H9 (cell line): ENCODE measurements at regions not wholly inside any gene's neighbourhood (a gene's known extent, or its start where the extent isn't known, plus 50 kb on each side); places are given as distances from the start of the nearest gene placed in this dataset.

Source experiments
- DNase-seq: peaks from one replicate; pipeline ENCODE4 v3.0.0-alpha.2; 2017
- H2AFZ ChIP-seq: one replicate; pipeline ENCODE4 v1.6.1; 2013; ENCODE audit warnings: mild to moderate bottlenecking, low read length, control low read depth, moderate library complexity
- H2AK5ac ChIP-seq: 2 replicates; pipeline ENCODE4 v1.6.1; 2013; ENCODE audit warnings: low read length, control low read depth, mixed read lengths; ENCODE audit not compliant: insufficient read length
- H2BK120ac ChIP-seq: one replicate; pipeline ENCODE4 v1.6.1; 2013; ENCODE audit warnings: low read depth, mild to moderate bottlenecking, low read length, control low read depth, inconsistent platforms; ENCODE audit not compliant: poor library complexity, severe bottlenecking
- H2BK12ac ChIP-seq: 2 replicates; pipeline ENCODE4 v1.6.1; 2013; ENCODE audit warnings: low read length, control low read depth, mixed read lengths, low read depth; ENCODE audit not compliant: insufficient read length
- H2BK15ac ChIP-seq: 2 replicates; pipeline ENCODE4 v1.6.1; 2013; ENCODE audit warnings: low read depth, low read length, control low read depth
- H2BK20ac ChIP-seq: one replicate; pipeline ENCODE4 v1.6.1; 2013; ENCODE audit warnings: low read depth, mild to moderate bottlenecking, low read length, control low read depth, inconsistent platforms; ENCODE audit not compliant: poor library complexity, severe bottlenecking
- H2BK5ac ChIP-seq: 2 replicates; pipeline ENCODE4 v1.6.1; 2013; ENCODE audit warnings: low read length, control low read depth, mixed read lengths; ENCODE audit not compliant: insufficient read length
- H3K14ac ChIP-seq: 2 replicates; pipeline ENCODE4 v1.6.1; 2013; ENCODE audit warnings: low read length, control low read depth; ENCODE audit not compliant: insufficient read depth
- H3K18ac ChIP-seq: 2 replicates; pipeline ENCODE4 v1.6.1; 2013; ENCODE audit warnings: low read depth, mild to moderate bottlenecking, mixed read lengths, low read length, control low read depth; ENCODE audit not compliant: insufficient read length
- H3K23ac ChIP-seq: 2 replicates; pipeline ENCODE4 v1.6.1; 2013; ENCODE audit warnings: low read length, control low read depth, mixed read lengths, low read depth; ENCODE audit not compliant: insufficient read length
- H3K23me2 ChIP-seq: 2 replicates; pipeline ENCODE4 v1.6.1; 2013; ENCODE audit warnings: low read depth, mild to moderate bottlenecking, mixed read lengths, low read length, control low read depth; ENCODE audit not compliant: insufficient read length, poor library complexity, severe bottlenecking
- H3K27ac ChIP-seq: 2 replicates; pipeline ENCODE4 v1.5.1; 2013; ENCODE audit warnings: low read length, control low read depth, mixed read lengths, low read depth; ENCODE audit not compliant: insufficient read length
- H3K27me3 ChIP-seq: 2 replicates; pipeline ENCODE4 v1.6.1; 2013; ENCODE audit warnings: low read length, control low read depth, inconsistent platforms; ENCODE audit not compliant: insufficient read depth
- H3K4ac ChIP-seq: 2 replicates; pipeline ENCODE4 v1.6.1; 2013; ENCODE audit warnings: low read depth, mild to moderate bottlenecking, control low read depth, inconsistent platforms, low read length, moderate library complexity
- H3K4me1 ChIP-seq: 2 replicates; pipeline ENCODE4 v1.6.1; 2013; ENCODE audit warnings: low read length, control low read depth, inconsistent platforms; ENCODE audit not compliant: insufficient read depth
- H3K4me2 ChIP-seq: 2 replicates; pipeline ENCODE4 v1.6.1; 2013; ENCODE audit warnings: low read length, control low read depth, mixed read lengths; ENCODE audit not compliant: insufficient read length, insufficient read depth
- H3K56ac ChIP-seq: 2 replicates; pipeline ENCODE4 v1.6.1; 2013; ENCODE audit warnings: low read depth, mild to moderate bottlenecking, mixed read lengths, low read length, control low read depth; ENCODE audit not compliant: insufficient read length
- H3K79me1 ChIP-seq: 2 replicates; pipeline ENCODE4 v1.6.1; 2013; ENCODE audit warnings: low read depth, mild to moderate bottlenecking, moderate library complexity, low read length, control low read depth, inconsistent platforms; ENCODE audit not compliant: insufficient read depth, poor library complexity, severe bottlenecking
- H3K79me2 ChIP-seq: 2 replicates; pipeline ENCODE4 v1.6.1; 2013; ENCODE audit warnings: low read length, control low read depth, inconsistent platforms; ENCODE audit not compliant: insufficient read depth
- H3K9ac ChIP-seq: 2 replicates; pipeline ENCODE4 v1.6.1; 2013; ENCODE audit warnings: low read length, control low read depth, mixed read lengths; ENCODE audit not compliant: insufficient read length; ENCODE audit errors: extremely low read depth
- H3K9me3 ChIP-seq: one replicate; pipeline ENCODE4 v1.6.1; 2013; ENCODE audit warnings: low read depth, low read length, inconsistent platforms; ENCODE audit not compliant: control insufficient read depth
- H3T11ph ChIP-seq: one replicate; pipeline ENCODE4 v1.6.1; 2013; ENCODE audit warnings: mild to moderate bottlenecking, low read length, control low read depth, inconsistent platforms
- H4K20me1 ChIP-seq: one replicate; pipeline ENCODE4 v1.6.1; 2013; ENCODE audit not compliant: control insufficient read depth, insufficient read length, insufficient read depth
- H4K5ac ChIP-seq: 2 replicates; pipeline ENCODE4 v1.6.1; 2013; ENCODE audit warnings: low read depth, mild to moderate bottlenecking, mixed read lengths, low read length, control low read depth; ENCODE audit not compliant: insufficient read length
- H4K8ac ChIP-seq: replicated peaks from 2 replicates; pipeline ENCODE4 v1.6.1; 2013; ENCODE audit warnings: low read length, control low read depth, mixed read lengths, low read depth; ENCODE audit not compliant: insufficient read length
- H4K91ac ChIP-seq: 2 replicates; pipeline ENCODE4 v1.6.1; 2013; ENCODE audit warnings: low read depth, mild to moderate bottlenecking, moderate library complexity, mixed read lengths, low read length, control low read depth; ENCODE audit not compliant: insufficient read length
- H3K27ac Mint-ChIP-seq, 3 experiments: 2 replicates in 2 of 3; 3 replicates in 1 of 3; pipeline ENCODE4 v1.8.0; 2020 to 2021; ENCODE audit warnings: mixed read lengths in 3 of 3, mild to moderate bottlenecking in 1 of 3, moderate library complexity in 1 of 3
- H3K27me3 Mint-ChIP-seq: 2 replicates; pipeline ENCODE4 v1.8.0; 2021; ENCODE audit warnings: low read depth, mild to moderate bottlenecking, moderate library complexity, mixed read lengths
- H3K36me3 Mint-ChIP-seq, 3 experiments: 2 replicates in 2 of 3; 3 replicates in 1 of 3; pipeline ENCODE4 v1.8.0; 2020 to 2021; ENCODE audit warnings: low read depth in 3 of 3, mixed read lengths in 3 of 3; ENCODE audit not compliant: insufficient read depth in 1 of 3
- H3K4me1 Mint-ChIP-seq, 2 experiments: 2 replicates each; pipeline ENCODE4 v1.8.0; 2020; ENCODE audit warnings: mixed read lengths in 2 of 2
- H3K4me3 Mint-ChIP-seq, 2 experiments: 2 replicates in 1 of 2; 3 replicates in 1 of 2; pipeline ENCODE4 v1.8.0; 2020 to 2021; ENCODE audit warnings: mild to moderate bottlenecking in 2 of 2, mixed read lengths in 2 of 2, moderate library complexity in 1 of 2
- H3K9me3 Mint-ChIP-seq, 2 experiments: 2 replicates in 1 of 2; 3 replicates in 1 of 2; pipeline ENCODE4 v1.8.0; 2020; ENCODE audit warnings: mild to moderate bottlenecking in 2 of 2, mixed read lengths in 2 of 2, moderate library complexity in 1 of 2
- WGBS: extraction: QIAGEN DNeasy Blood & Tissue Kit; methylation state at CpG from one replicate; pipeline ENCODE4 v1.1.7; 2013; ENCODE audit warnings: missing lambda C conversion rate, low lambda C conversion rate, mixed read lengths; ENCODE audit not compliant: insufficient read length; ENCODE audit errors: extremely low coverage; 5-methylcytosine and 5-hydroxymethylcytosine counted together
- TF ChIP-seq, protein P1 (sequence below): fragments of 200-600 bp; sonication (generic); conservative IDR thresholded peaks from 3 replicates; pipeline ENCODE4 v1.8.0; 2021; ENCODE audit warnings: antibody characterized with exemption, mild to moderate bottlenecking

DNA sequence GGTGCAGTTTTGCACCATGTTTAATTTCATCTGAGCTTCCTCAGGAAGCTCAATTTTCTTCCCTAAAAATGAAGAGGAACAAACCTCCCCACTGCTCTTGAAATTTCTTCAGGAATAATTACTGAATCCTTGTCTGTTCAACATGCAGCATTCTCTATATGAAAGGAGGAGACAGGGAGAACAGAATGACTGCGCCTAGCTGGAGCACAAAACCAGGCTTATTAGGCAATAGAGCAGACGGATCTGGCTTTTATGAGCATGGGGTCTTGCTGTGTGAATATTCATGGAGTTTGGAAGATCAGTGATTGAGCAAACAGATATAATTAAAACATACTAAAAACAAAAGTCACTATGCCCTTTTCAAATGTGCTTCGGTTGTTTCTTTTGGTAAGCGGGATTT lies 148.1 kb downstream of the SUDS3 start:
- DNase-seq, result no peak
- Histone ChIP-seq H2BK5ac (no peak overlapping the region), H4K20me1 (no peaks in the 10 kb centered on the region), H4K91ac (no peak overlapping the region), H4K8ac (no peak overlapping the region), H2BK12ac (no peak overlapping the region), H3K14ac (no peak overlapping the region), H3K79me2 (no peaks in the 10 kb centered on the region), H3K4ac (no peak overlapping the region), H3K18ac (no peak overlapping the region), H3K23me2 (no peaks in the 10 kb centered on the region), H2AFZ (no peak overlapping the region), H2BK20ac (no peak overlapping the region), H3K27me3 (no peaks in the 10 kb centered on the region; the same call in 1 of the 2 replicates), H3K23ac (no peak overlapping the region), H2BK15ac (no peak overlapping the region), H2AK5ac (no peak overlapping the region), H3K79me1 (no peaks in the 10 kb centered on the region), H3K56ac (no peak overlapping the region), H3K9ac (no peak overlapping the region), H2BK120ac (no peak overlapping the region), H3T11ph (no peak overlapping the region), H4K5ac (no peak overlapping the region), H3K4me2 (no peak overlapping the region), H3K4me1 (no peaks in the 10 kb centered on the region; the same call in 1 of the 2 replicates), H3K9me3 (no peaks in the 10 kb centered on the region), H3K27ac (no peak overlapping the region)
- no CpG with 5 or more reads among the region's 4 CpGs for WGBS
- Mint-ChIP-seq H3K9me3 (no peaks in the 10 kb centered on the region), H3K4me3 (no peak overlapping the region), H3K27me3 (peaks cover 3% of the 10 kb centered on the region; the same call in 1 of the 2 replicates), H3K36me3 (no peaks in the 10 kb centered on the region; a peak in 1 of 7 replicates), H3K4me1 (peaks cover 11 to 12% of the 10 kb centered on the region in 2 experiments), H3K27ac (peak overlapping the region in 1 of 3 experiments; percentile 49; a peak in 1 of 7 replicates)
- TF ChIP-seq, protein P1, sequence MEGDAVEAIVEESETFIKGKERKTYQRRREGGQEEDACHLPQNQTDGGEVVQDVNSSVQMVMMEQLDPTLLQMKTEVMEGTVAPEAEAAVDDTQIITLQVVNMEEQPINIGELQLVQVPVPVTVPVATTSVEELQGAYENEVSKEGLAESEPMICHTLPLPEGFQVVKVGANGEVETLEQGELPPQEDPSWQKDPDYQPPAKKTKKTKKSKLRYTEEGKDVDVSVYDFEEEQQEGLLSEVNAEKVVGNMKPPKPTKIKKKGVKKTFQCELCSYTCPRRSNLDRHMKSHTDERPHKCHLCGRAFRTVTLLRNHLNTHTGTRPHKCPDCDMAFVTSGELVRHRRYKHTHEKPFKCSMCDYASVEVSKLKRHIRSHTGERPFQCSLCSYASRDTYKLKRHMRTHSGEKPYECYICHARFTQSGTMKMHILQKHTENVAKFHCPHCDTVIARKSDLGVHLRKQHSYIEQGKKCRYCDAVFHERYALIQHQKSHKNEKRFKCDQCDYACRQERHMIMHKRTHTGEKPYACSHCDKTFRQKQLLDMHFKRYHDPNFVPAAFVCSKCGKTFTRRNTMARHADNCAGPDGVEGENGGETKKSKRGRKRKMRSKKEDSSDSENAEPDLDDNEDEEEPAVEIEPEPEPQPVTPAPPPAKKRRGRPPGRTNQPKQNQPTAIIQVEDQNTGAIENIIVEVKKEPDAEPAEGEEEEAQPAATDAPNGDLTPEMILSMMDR, result no peak
